Endothelial cell of umbilical vein (primary cell): ENCODE measurements at regions not wholly inside any gene's neighbourhood (a gene's known extent, or its start where the extent isn't known, plus 50 kb on each side); places are given as distances from the start of the nearest gene placed in this dataset.

Source experiments
- BruUV-seq: library from RNA; stranded (reverse); fragments of 400-500 nt; replicated peaks from 2 replicates; lab custom pipeline; 2021; lab: Mats Ljungman, UMichigan
- CTCF ChIA-PET: fragments of 300-600, 350-600 bp; sonication (Branson Sonifier 250); formaldehyde crosslinking; loops from one replicate; lab custom pipeline; 2021; ENCODE audit warnings: antibody characterized with exemption, inconsistent platforms; lab: Charles Lee
- POLR2A ChIA-PET: fragments of 300-600, 350-600 bp; sonication (Branson Sonifier 250); formaldehyde crosslinking; loops from one replicate; lab custom pipeline; 2021; ENCODE audit warnings: antibody characterized with exemption, inconsistent platforms; lab: Charles Lee
- DNase-seq: peaks from one replicate; pipeline ENCODE4 v3.0.0-alpha.2; 2011; ENCODE audit warnings: low read depth, low spot score
- FAIRE-seq: peaks from 2 replicates; lab custom pipeline; 2011; peaks lifted over from hg19 to GRCh38; lab: Jason Lieb, UNC
- H2AFZ ChIP-seq: 2 replicates; pipeline ENCODE4 v1.6.0; 2012; ENCODE audit warnings: low read depth, low read length, control low read depth, inconsistent platforms
- H3K27ac ChIP-seq: 2 replicates; pipeline ENCODE4 v1.5.1; 2011; ENCODE audit warnings: low read depth, mild to moderate bottlenecking, control low read depth, low read length, moderate library complexity; ENCODE audit not compliant: insufficient read depth
- H3K27me3 ChIP-seq, 2 experiments: 2 replicates each; pipeline versions ENCODE4 v1.6.0 to v1.6.1; 2011; ENCODE audit warnings: low read length in 2 of 2, mixed read lengths in 1 of 2; ENCODE audit not compliant: control insufficient read depth in 2 of 2, insufficient read depth in 2 of 2
- H3K36me3 ChIP-seq, 2 experiments: 2 replicates in 1 of 2; 3 replicates in 1 of 2; pipeline ENCODE4 v1.5.1; 2011; ENCODE audit warnings: low read length in 2 of 2, mild to moderate bottlenecking in 1 of 2, moderate library complexity in 1 of 2; ENCODE audit not compliant: control insufficient read depth in 2 of 2, insufficient read depth in 2 of 2; ENCODE audit errors: extremely low read depth in 1 of 2
- H3K4me1 ChIP-seq: 3 replicates; pipeline ENCODE4 v1.5.1; 2011; ENCODE audit warnings: mild to moderate bottlenecking, low read length; ENCODE audit not compliant: control insufficient read depth, insufficient read depth; ENCODE audit errors: extremely low read depth
- H3K4me2 ChIP-seq: 2 replicates; pipeline ENCODE4 v1.6.1; 2011; ENCODE audit warnings: low read length, control low read depth, mixed read lengths; ENCODE audit not compliant: insufficient read depth
- H3K4me3 ChIP-seq, 3 experiments: fragments of 200-600 bp in 1 of 3; sonication (generic), shearing (Covaris generic) in 1 of 3; replicated peaks in 1 of 3; 2 replicates each; pipeline ENCODE4 v1.5.1; 2011 to 2016; ENCODE audit warnings: control low read depth in 3 of 3, low read length in 3 of 3, mild to moderate bottlenecking in 2 of 3, inconsistent platforms in 1 of 3, low read depth in 1 of 3, moderate library complexity in 1 of 3; ENCODE audit not compliant: insufficient read depth in 1 of 3
- H3K79me2 ChIP-seq: 2 replicates; pipeline ENCODE4 v1.6.0; 2012; ENCODE audit warnings: low read length, inconsistent platforms; ENCODE audit not compliant: control insufficient read depth, insufficient read depth
- H3K9ac ChIP-seq: replicated peaks from 2 replicates; pipeline ENCODE3; 2011; ENCODE audit warnings: low read length, control low read depth; ENCODE audit not compliant: insufficient read depth; ENCODE audit errors: extremely low read depth
- H3K9me1 ChIP-seq: replicated peaks from 3 replicates; pipeline ENCODE4 v1.6.0; 2011; ENCODE audit warnings: mild to moderate bottlenecking, low read length; ENCODE audit not compliant: control insufficient read depth, insufficient read depth; ENCODE audit errors: extremely low read depth
- H3K9me3 ChIP-seq: replicated peaks from 2 replicates; pipeline ENCODE4 v1.5.1; 2012; ENCODE audit warnings: low read length, inconsistent platforms; ENCODE audit not compliant: control insufficient read depth, insufficient read depth
- H4K20me1 ChIP-seq: replicated peaks from 2 replicates; pipeline ENCODE3; 2011; ENCODE audit warnings: mild to moderate bottlenecking, low read length; ENCODE audit not compliant: control insufficient read depth, insufficient read depth; ENCODE audit errors: extremely low read depth
- CTCF ChIP-seq, 2 donors: IDR thresholded peaks; 1 replicate in 1 of 2; 2 replicates in 1 of 2; pipeline ENCODE4 v1.5.1; 2011; ENCODE audit warnings: low read length in 2 of 2, mild to moderate bottlenecking in 2 of 2, moderate library complexity in 2 of 2, control low read depth in 1 of 2, inconsistent platforms in 1 of 2, low read depth in 1 of 2; ENCODE audit not compliant: insufficient read depth in 1 of 2; ENCODE audit errors: extremely low read depth in 1 of 2
- FOS ChIP-seq: IDR thresholded peaks from 2 replicates; pipeline ENCODE4 v1.6.1; 2011; ENCODE audit warnings: mild to moderate bottlenecking, low read length, moderate library complexity, borderline replicate concordance; ENCODE audit not compliant: insufficient read depth
- GATA2 ChIP-seq: IDR thresholded peaks from 2 replicates; pipeline ENCODE4 v1.7.0; 2011; ENCODE audit warnings: low read depth, mild to moderate bottlenecking, moderate library complexity, mixed read lengths, low read length; ENCODE audit not compliant: insufficient read length, insufficient read depth
- JUN ChIP-seq: IDR thresholded peaks from 2 replicates; pipeline ENCODE4 v1.6.1; 2011; ENCODE audit warnings: borderline replicate concordance, low read depth; ENCODE audit not compliant: insufficient read length, insufficient read depth
- MYC ChIP-seq: IDR thresholded peaks from one replicate; pipeline ENCODE4 v1.6.1; 2011; ENCODE audit warnings: mild to moderate bottlenecking, low read depth, low read length
- POLR2AphosphoS5 ChIP-seq: IDR thresholded peaks from 2 replicates; pipeline ENCODE4 v1.6.1; 2012; ENCODE audit warnings: low read depth, mild to moderate bottlenecking, control low read depth, low read length, moderate library complexity; ENCODE audit not compliant: insufficient read depth
- dilution Hi-C: fragments of 300-500 bp; cut with MboI; formaldehyde crosslinking; loops from one replicate; pipeline ENCODE4 v1.15.0; 2019; ENCODE audit warnings: low sequenced_read_pairs; ENCODE audit not compliant: extremely low pct_ligation_motif_present
- intact Hi-C: fragments of 100-400 bp; cut with micrococcal nuclease; formaldehyde crosslinking; loops from one replicate; pipeline ENCODE4 v1.10.0; 2022
- TF ChIP-seq, protein P1 (sequence below): IDR thresholded peaks from 2 replicates; pipeline ENCODE4 v1.6.1; 2011; ENCODE audit not compliant: insufficient read depth, insufficient read length

DNA sequence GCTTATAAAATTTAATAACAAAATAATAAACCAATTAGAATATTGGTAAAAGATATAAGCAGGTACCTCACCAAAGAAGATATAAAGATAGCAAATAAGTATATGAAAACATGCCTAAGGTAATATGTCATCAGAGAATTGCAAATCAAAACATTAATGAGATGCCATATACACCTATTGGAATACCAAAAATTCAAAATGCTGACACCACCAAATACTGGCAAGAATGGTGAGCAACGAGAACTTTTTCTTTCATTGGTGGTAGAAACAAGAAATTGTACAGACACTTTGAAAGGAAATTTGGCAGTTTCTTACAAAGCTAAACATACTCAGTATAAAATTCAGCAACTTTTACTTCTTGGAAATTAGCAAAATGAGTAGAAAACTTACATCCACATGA lies 346.9 kb upstream of the ROBO1 start:
- H3K27ac ChIP-seq = no peak overlapping the region
- H3K4me1 ChIP-seq = no peaks in the 10 kb centered on the region
- H3K9ac ChIP-seq = no peak overlapping the region
- H3K79me2 ChIP-seq = no peaks in the 10 kb centered on the region
- no peak for TF ChIP-seq POLR2AphosphoS5
- no peak for TF ChIP-seq CTCF (IDR thresholded peaks at IDR 0.05; ENCODE audit: extremely low read depth in 1 of 2, insufficient read depth in 1 of 2, low read depth in 1 of 2, low read length in 2 of 2)
- TF ChIP-seq, protein P1, sequence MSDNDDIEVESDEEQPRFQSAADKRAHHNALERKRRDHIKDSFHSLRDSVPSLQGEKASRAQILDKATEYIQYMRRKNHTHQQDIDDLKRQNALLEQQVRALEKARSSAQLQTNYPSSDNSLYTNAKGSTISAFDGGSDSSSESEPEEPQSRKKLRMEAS = no peak
- TF ChIP-seq MYC = no peak
- no peak for TF ChIP-seq GATA2
- no peak for TF ChIP-seq FOS
- TF ChIP-seq JUN = no peak
- no peak for DNase-seq
- no peaks in the 10 kb centered on the region for H3K27me3 ChIP-seq
- intact Hi-C loops (no loop called here), dilution Hi-C loops (no loop called here)
- ChIA-PET CTCF (interaction anchor here (1.0 to 2.2 kb wide), 2 partner anchors 8 to 16 kb away, joined by 3 to 7 read pairs; no protein-coding TSS in a partner anchor), POLR2A (no interaction called here)
- no peak for FAIRE-seq
- no peak overlapping the region for H2AFZ ChIP-seq
- no peak overlapping the region for H3K4me2 ChIP-seq
- H3K9me3 ChIP-seq = no peaks in the 10 kb centered on the region
- no peaks in the 10 kb centered on the region for H3K9me1 ChIP-seq
- H3K4me3 ChIP-seq = no peak overlapping the region
- H3K36me3 ChIP-seq = no peaks in the 10 kb centered on the region
- no peaks in the 10 kb centered on the region for H4K20me1 ChIP-seq
- BruUV-seq = no TSS peak
